HG02571 (cell line): ENCODE measurements at regions not wholly inside any gene's neighbourhood (a gene's known extent, or its start where the extent isn't known, plus 50 kb on each side); places are given as distances from the start of the nearest gene placed in this dataset.
"Not testable (repeated sequence)": the region's sequence is repeated elsewhere in the genome, so short reads cannot be mapped to it uniquely, and the experiment has no call there.

Experiments used
- ATAC-seq: cut with Tn5 transposase; IDR thresholded peaks from one replicate; pipeline ENCODE4 v1.9.1; 2021; ENCODE audit warnings: mild to moderate bottlenecking, moderate library complexity; ENCODE audit not compliant: unreplicated experiment

GRCh38 chr1:235059221-235059620 is 69.4 kb downstream of the TOMM20 start:
- no peak for ATAC-seq

- ATAC-seq = no peak
Measured at GRCh38 chr1:235058695-235059094, 69.9 kb downstream of the TOMM20 start.

GRCh38 chr1:235057385-235058306 is 71.0 kb downstream of the TOMM20 start:
- no peak for ATAC-seq

- ATAC-seq = no peak
Measured at GRCh38 chr1:235056937-235057336, 71.7 kb downstream of the TOMM20 start.

GRCh38 chr1:235054936-235055335 is 73.7 kb downstream of the TOMM20 start:
- ATAC-seq = no peak

DNA sequence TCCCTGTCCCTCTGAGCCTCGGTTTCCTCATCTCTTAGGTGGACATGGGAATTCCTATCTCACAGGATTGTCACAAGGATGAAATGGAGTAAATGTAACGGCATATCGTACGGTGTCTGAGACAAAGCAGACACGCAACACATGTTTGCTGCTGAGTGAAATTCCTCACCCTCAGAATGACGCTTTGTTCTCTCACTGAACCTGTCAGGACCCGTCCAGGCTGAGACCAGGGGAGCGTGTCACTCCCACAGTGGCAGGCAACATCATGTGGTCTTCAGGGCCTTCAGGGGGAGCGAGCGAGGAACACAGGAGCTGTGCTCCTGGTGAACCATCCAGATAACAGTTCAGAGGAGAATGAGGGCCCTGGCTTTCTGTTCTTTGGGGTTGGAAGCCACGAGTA is 74.2 kb downstream of the TOMM20 start:
- no peak for ATAC-seq

- no peak for ATAC-seq
Measured at GRCh38 chr1:235052067-235053008, 76.3 kb downstream of the TOMM20 start.

- ATAC-seq = no peak
Measured at GRCh38 chr1:235051521-235051920, 77.1 kb downstream of the TOMM20 start.

DNA sequence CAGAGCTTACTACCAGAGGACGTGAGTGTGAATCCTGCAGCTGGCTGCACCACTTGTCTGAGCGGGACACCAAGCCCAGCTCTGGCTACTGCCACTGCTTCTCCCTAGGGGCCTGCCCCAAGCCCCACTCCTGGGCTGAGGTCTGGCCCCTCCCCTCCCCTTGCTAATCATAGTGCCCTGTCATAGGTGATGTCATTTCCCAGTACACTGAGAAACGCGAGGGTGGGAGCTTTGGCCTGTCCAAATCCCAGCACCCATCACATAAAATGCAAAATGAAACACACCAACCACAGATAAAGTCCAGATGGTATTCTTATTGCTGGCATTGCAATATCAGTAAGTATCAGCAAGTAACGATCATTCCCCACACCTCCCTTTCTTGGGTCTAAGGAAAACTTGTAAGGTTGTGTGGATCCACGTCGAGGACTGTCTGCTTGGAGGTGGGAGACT is 77.7 kb downstream of the TOMM20 start:
- peak; percentile 44 for ATAC-seq

GRCh38 chr1:235049716-235050378 is 78.8 kb downstream of the TOMM20 start:
- not testable (repeated sequence) for ATAC-seq

DNA sequence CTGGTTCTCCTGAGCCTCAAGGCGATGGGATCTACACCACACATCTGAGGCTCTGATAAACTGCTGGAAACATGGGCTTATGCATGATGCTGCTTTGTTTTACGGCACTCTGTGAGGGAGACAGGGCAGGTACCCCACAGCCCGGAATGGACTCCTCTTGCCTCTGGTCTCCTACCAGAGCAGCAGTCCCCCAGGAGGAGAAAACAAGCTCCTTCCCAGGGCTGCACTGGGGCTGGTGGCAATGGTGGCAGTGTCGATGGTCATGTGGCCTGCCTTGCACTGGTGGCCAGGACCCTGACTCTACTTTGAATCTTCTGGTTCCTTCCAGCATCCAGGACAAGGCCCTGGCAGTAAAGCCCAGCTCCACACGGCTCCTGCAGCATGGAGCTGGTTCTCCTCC is 79.4 kb downstream of the TOMM20 start:
- ATAC-seq = no peak

GRCh38 chr1:235047331-235047871 is 81.2 kb downstream of the TOMM20 start:
- ATAC-seq = no peak

- no peak for ATAC-seq
Measured at GRCh38 chr1:235045921-235046601, 82.6 kb downstream of the TOMM20 start.

DNA sequence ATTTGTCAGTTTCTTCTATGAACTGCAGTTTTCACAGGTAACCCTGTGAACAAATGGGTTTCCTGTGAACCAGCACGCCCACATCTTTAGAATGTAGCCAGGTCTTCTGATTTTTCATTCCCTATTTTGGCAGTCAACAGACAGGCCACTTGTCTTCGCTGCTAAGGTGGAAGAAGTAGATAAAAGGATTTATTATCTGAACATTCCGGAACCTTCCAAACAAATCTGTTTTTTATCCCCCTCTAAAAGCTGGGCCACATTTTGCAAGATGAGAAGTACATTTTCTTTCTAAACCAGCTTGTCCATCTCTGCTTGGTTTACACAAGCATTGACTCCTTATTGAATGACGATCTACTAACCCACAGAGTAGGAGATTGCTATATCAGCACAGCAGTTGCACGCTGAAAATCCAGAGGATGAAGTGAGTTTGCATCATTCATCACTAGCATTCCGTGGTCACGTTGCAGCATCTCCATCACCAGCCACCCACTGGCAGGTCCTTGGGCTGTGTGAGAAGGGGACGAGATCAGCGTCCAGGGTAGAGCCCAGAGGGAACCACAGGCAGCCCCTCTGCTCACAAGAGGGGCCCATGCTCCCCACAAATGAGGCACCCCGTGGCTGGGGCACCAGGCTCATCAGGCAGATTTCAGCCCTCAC is 83.5 kb downstream of the TOMM20 start:
- no peak for ATAC-seq

DNA sequence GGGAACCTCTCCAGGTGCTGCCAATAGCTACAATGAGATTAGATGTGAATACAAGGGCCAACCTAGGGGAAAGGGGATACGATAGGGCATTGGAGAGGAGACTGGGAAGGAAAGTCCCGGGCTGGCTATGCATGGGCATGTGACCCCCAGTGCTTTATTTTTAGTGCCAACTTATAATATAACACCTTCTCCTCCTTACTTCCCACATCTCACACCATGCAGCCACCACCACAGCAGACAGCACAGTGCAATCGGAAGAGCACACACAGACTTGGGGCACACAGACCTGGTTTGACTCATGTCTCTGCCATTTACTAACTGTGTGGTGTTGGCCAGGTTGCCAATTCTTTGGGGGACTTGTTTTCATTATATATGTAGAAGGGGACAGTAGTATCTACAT is 85.4 kb downstream of the TOMM20 start:
- ATAC-seq = no peak

DNA sequence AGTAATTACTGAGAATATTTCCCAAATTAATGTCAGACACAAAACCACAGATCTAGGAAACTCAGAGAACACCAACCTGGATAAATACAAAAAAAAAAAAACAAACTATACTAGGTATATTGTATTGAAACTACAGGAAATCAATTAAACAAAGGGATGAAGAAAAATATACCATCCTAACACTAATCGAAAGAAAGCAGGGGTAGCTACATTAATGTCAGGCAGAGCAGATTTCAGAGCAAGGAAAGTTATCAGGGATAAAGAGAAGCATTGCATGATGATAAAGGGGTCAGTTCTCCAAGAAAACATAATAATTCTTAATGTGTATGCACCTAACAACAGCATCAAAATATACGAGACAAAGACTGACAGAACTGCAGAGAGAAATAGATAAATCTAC is 89.9 kb downstream of the TOMM20 start:
- no peak for ATAC-seq

DNA sequence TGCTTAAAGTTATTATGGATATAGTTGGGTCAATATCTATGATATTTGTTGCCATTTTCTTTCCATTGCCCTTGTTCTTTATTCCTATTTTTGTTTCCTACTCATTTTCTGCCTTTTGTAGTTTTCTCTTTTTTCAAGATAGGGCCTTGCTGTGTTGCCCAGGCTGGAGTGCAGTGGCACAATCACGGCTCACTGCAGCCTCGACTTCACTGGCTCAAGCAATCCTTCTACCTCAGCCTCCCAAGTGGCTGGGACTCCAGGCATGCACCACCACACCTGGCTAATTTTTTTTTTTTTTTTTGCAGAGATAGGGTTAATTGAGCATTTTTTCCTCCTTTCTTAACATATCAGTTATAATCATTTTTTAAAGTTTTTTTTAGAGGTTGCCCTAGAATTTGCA is 92.7 kb downstream of the TOMM20 start:
- no peak for ATAC-seq

- ATAC-seq = no peak
Measured at GRCh38 chr1:235030919-235031596, 97.6 kb downstream of the TOMM20 start.

GRCh38 chr1:235027862-235028250 is 100.8 kb downstream of the TOMM20 start:
- no peak for ATAC-seq
